ENCODE measurements at regions not wholly inside any gene's neighbourhood (a gene's known extent, or its start where the extent isn't known, plus 50 kb on each side); places are given as distances from the start of the nearest gene placed in this dataset.

DNA sequence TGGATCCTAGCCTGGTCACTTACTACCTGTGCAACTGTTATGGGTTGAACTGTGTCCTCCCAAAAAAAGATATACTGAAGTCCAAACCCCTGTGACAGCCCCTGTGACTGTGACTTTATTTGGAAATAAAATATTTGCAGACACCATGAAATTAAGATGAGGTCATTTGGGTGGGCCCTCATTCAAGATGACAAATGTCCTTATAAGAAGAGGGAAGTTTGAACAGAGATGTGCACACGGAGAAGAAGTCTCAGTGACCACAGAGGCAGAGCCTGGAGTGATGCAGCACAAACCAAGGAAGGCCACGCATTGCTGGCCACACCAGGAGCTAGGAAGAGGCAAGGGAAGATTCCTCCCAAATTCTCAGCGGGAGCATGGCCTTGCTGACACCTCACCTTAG is 249.7 kb upstream of the RUNX1 start:
- no peak for DNase-seq (ENCODE audit: low read depth)
- no peak for TF ChIP-seq MYC (IDR thresholded peaks at IDR 0.05; ENCODE audit: low read depth, low read length)
- TF ChIP-seq MAX (IDR thresholded peaks at IDR 0.05; ENCODE audit: low read depth, low read length), result no peak
- no peak for TF ChIP-seq POLR2A (IDR thresholded peaks at IDR 0.05; ENCODE audit: extremely low read depth, insufficient read length)
- no peak for TF ChIP-seq CTCF (IDR thresholded peaks at IDR 0.05; ENCODE audit: low read depth, low read length)
- H3K4me3 ChIP-seq (ENCODE audit: low read depth, low read length), result no peak overlapping the region

DNA sequence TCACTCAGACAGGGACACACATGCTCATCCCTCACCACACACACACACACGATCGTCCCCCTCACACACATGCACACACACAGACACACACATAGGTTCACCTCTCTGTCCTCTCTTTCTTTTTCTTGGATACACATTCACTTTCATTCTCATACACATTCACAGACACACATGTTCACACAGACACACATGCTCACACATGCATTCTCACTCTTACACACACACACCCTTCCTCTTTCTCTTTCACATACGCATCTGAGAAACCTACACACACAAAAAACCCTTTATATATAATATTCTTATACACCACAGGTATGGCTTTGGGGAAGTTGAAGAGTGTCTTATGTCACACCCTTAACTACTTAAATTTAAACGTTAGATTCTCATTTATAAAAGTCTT is 248.6 kb upstream of the RUNX1 start:
- DNase-seq (ENCODE audit: low read depth), result no peak
- TF ChIP-seq CTCF (IDR thresholded peaks at IDR 0.05; ENCODE audit: low read depth, low read length), result no peak
- TF ChIP-seq MAX (IDR thresholded peaks at IDR 0.05; ENCODE audit: low read depth, low read length), result no peak
- TF ChIP-seq POLR2A (IDR thresholded peaks at IDR 0.05; ENCODE audit: extremely low read depth, insufficient read length), result no peak
- no peak for TF ChIP-seq MYC (IDR thresholded peaks at IDR 0.05; ENCODE audit: low read depth, low read length)
- no peak overlapping the region for H3K4me3 ChIP-seq (ENCODE audit: low read depth, low read length)

DNA sequence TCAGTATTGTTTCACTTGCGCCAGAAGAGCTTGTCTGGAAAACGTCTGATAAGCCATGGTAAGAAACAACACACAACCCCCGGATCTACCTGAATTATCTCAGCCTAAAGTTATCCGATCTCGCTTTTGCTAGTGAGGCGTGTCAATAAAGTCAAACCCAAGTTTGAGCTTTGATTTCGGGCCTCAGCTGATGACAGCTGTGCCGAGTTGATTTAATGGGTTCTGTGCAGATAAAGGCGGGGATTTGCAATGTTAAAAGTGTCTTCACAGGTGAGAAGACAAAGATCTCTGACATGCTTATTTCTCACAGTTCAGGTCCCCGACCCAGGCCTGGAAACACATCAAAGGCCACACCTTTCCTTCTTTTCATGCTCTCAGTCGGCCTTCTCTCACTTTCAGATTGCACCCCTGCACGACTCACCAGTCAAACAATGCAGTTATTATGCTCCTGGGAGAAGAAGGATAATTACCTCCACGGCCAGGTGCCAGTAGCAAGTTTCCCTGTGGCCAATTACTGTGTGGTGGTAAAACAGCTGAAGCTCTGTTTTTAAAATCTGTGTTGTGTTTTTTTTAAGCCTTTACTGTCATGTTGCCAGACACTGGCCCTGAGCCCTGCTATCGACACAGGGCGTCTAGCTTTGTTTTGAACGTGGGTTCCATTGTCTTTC is 245.3 kb upstream of the RUNX1 start:
- no peak for TF ChIP-seq MYC (IDR thresholded peaks at IDR 0.05; ENCODE audit: low read depth, low read length)
- TF ChIP-seq MAX (IDR thresholded peaks at IDR 0.05; ENCODE audit: low read depth, low read length), result no peak
- no peak for TF ChIP-seq POLR2A (IDR thresholded peaks at IDR 0.05; ENCODE audit: extremely low read depth, insufficient read length)
- no peak for TF ChIP-seq CTCF (IDR thresholded peaks at IDR 0.05; ENCODE audit: low read depth, low read length)
- no peak for DNase-seq (ENCODE audit: low read depth)
- no peak overlapping the region for H3K4me3 ChIP-seq (ENCODE audit: low read depth, low read length)

GRCh38 chr21:35291973-35292627 is 243.0 kb upstream of the RUNX1 start:
- no peak for DNase-seq (ENCODE audit: low read depth)
- no peak overlapping the region for H3K4me3 ChIP-seq (ENCODE audit: low read depth, low read length)
- no peak for TF ChIP-seq MAX (IDR thresholded peaks at IDR 0.05; ENCODE audit: low read depth, low read length)

- H3K4me3 ChIP-seq (ENCODE audit: low read depth, low read length), result no peak overlapping the region
- TF ChIP-seq POLR2A (IDR thresholded peaks at IDR 0.05; ENCODE audit: extremely low read depth, insufficient read length), result no peak
- TF ChIP-seq CTCF (IDR thresholded peaks at IDR 0.05; ENCODE audit: low read depth, low read length), result no peak
- TF ChIP-seq MYC (IDR thresholded peaks at IDR 0.05; ENCODE audit: low read depth, low read length), result no peak
- no peak for TF ChIP-seq MAX (IDR thresholded peaks at IDR 0.05; ENCODE audit: low read depth, low read length)
- no peak for DNase-seq (ENCODE audit: low read depth)
Observed at GRCh38 chr21:35291034-35291433, 241.9 kb upstream of the RUNX1 start.

DNA sequence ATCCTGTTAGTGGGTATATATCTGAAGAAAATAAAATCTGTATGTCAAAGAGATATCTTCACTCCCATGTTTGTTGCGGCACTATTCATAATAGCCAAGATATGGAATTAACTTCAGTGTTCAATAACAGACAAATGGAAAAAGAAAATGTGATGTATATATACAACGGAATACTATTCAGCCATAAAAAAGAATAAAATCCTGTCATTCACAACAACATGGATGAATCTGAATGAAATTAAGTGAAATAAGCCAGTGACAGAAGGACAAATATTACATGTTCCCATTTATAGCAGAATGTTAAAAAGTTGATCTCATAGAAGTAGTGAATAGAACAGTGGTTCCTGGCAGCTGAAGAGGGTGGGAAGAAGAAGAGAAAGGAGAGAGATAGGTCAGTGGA is 239.1 kb upstream of the RUNX1 start:
- no peak overlapping the region for H3K4me3 ChIP-seq (ENCODE audit: low read depth, low read length)
- no peak for DNase-seq (ENCODE audit: low read depth)
- TF ChIP-seq CTCF (IDR thresholded peaks at IDR 0.05; ENCODE audit: low read depth, low read length) (no peak), MAX (IDR thresholded peaks at IDR 0.05; ENCODE audit: low read depth, low read length) (no peak), POLR2A (IDR thresholded peaks at IDR 0.05; ENCODE audit: extremely low read depth, insufficient read length) (no peak), MYC (IDR thresholded peaks at IDR 0.05; ENCODE audit: low read depth, low read length) (no peak)
